ENCODE measurements at regions not wholly inside any gene's neighbourhood (a gene's known extent, or its start where the extent isn't known, plus 50 kb on each side); places are given as distances from the start of the nearest gene placed in this dataset.

- no peak for TF ChIP-seq CTCF (IDR thresholded peaks at IDR 0.05; ENCODE audit: low read length)
- no peak for TF ChIP-seq EZH2 (IDR thresholded peaks at IDR 0.05; ENCODE audit: borderline replicate concordance, low read length)
Measured at GRCh38 chr2:234291765-234292204, 205.1 kb downstream of the ARL4C start.
